ENCODE measurements at regions not wholly inside any gene's neighbourhood (a gene's known extent, or its start where the extent isn't known, plus 50 kb on each side); places are given as distances from the start of the nearest gene placed in this dataset.
"Not testable (repeated sequence)": the region's sequence is repeated elsewhere in the genome, so short reads cannot be mapped to it uniquely, and the experiment has no call there.

DNA sequence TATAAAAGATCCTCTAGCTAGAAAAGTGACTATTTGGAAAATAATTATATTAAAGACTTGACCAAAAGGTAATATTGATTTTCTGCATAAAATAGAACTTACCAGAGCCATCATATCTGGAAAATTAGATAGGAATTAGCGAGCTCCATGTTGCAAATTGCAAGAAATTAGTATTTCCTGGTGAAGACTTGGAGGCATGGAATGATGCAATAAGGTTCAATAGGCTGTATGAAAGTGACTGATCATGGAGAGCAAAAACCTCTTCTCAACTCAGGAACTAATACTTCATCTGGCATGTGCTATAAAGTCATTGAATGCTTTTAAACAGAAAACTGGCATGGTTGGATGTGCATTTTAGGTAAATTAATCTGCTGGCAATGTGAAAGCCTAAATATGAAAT is 66.3 kb upstream of the UFM1 start:
- TF ChIP-seq PAX5 (IDR thresholded peaks at IDR 0.05; ENCODE audit: insufficient read depth, low read length, severe bottlenecking) = no peak
- no peak for TF ChIP-seq POLR2A (IDR thresholded peaks at IDR 0.05; ENCODE audit: low read depth, low read length)
- TF ChIP-seq POU2F2 (IDR thresholded peaks at IDR 0.05; ENCODE audit: low read depth, low read length) = no peak
- no peak for TF ChIP-seq SPI1 (IDR thresholded peaks at IDR 0.05; ENCODE audit: low read depth, low read length)
- TF ChIP-seq TAF1 (IDR thresholded peaks at IDR 0.05; ENCODE audit: low read depth, low read length) = no peak
- TF ChIP-seq POLR2AphosphoS5 (IDR thresholded peaks at IDR 0.05; ENCODE audit: low read depth, low read length) = no peak
- FAIRE-seq (no peak), DNase-seq (ENCODE audit: insufficient read length, low spot score) (no peak)

DNA sequence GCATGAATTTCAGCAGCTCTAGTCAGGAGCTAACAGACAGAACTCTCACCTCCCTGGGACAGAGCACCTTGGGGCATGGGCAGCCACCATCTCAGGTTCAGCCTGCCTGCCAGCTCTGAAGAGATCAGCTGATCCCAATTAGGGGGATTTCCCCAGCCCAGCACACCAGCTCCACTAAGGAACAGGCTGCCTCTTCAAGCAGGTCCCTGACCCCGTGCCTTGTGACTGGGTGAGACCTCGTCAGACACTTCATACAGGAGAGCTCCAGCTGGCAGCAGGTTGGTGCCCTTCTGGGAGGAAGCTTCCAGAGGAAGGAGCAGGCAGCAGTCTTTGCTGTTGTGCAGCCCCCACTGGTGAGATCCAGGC is 84.5 kb upstream of the UFM1 start:
- no peak for FAIRE-seq
- no peak for DNase-seq (ENCODE audit: insufficient read length, low spot score)
- TF ChIP-seq POLR2AphosphoS5 (IDR thresholded peaks at IDR 0.05; ENCODE audit: low read depth, low read length) = no peak
- no peak for TF ChIP-seq SPI1 (IDR thresholded peaks at IDR 0.05; ENCODE audit: low read depth, low read length)
- TF ChIP-seq POU2F2 (IDR thresholded peaks at IDR 0.05; ENCODE audit: low read depth, low read length) = no peak
- TF ChIP-seq POLR2A (IDR thresholded peaks at IDR 0.05; ENCODE audit: low read depth, low read length) = no peak
- TF ChIP-seq PAX5 (IDR thresholded peaks at IDR 0.05; ENCODE audit: insufficient read depth, low read length, severe bottlenecking) = no peak
- no peak for TF ChIP-seq TAF1 (IDR thresholded peaks at IDR 0.05; ENCODE audit: low read depth, low read length)

DNA sequence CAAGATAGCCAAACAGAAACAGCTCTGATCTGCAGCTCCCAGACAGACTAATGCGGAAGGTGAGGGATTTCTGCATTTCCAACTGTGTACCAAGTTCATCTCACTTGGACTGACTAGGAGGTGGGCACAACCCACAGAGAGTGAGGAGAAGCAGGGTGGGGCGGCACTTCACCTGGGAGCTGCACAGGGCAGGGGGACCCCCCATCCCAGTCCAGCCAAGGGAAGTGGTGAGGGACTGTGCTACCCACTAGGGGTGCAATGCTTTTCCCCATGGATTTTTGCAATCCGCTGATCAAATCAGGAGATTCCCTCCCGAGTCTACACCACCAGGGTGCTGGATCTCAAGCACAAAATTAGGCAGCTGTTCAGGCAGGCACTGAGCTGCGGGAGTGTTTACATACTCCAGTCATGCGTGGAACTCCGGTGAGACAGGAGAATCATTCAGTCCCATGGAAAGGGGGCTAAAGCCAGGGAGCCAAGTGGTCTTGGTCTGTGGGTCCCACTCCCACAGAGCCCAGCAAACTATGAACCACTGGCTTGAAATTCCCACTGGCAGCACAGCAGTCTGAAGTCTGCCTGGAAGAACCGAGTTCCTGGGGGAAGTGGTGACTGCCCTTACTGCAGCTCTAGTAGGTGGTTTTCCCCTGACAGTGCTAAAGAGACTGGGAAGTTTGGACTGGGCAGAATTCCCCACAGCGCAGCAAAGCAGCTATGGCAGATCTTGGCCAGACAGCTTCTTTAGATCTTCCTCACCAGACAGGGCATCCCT is 85.1 kb upstream of the UFM1 start:
- no peak for TF ChIP-seq TAF1 (IDR thresholded peaks at IDR 0.05; ENCODE audit: low read depth, low read length)
- TF ChIP-seq POLR2AphosphoS5 (IDR thresholded peaks at IDR 0.05; ENCODE audit: low read depth, low read length) = no peak
- TF ChIP-seq POU2F2 (IDR thresholded peaks at IDR 0.05; ENCODE audit: low read depth, low read length) = no peak
- no peak for TF ChIP-seq SPI1 (IDR thresholded peaks at IDR 0.05; ENCODE audit: low read depth, low read length)
- no peak for TF ChIP-seq POLR2A (IDR thresholded peaks at IDR 0.05; ENCODE audit: low read depth, low read length)
- no peak for TF ChIP-seq PAX5 (IDR thresholded peaks at IDR 0.05; ENCODE audit: insufficient read depth, low read length, severe bottlenecking)
- no peak for DNase-seq (ENCODE audit: insufficient read length, low spot score)
- FAIRE-seq = no peak

DNA sequence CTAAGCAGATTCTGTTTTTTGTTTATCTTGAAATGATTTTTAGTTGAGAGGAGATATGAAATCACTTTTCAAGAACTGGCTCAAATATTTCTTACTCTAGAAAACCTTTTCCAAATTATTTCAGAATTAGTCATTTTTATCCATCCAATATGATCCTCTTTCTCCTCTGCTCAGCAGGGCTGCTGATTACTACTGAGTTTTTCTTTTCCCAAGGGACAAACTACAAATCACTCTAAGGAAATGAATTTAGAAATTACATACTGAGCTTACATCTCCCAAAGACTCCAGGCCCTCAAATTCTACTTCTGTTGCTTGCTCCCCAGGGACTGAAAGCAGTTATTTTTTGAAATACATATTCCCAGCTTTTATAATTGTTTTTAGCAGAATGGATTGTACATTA is 87.4 kb upstream of the UFM1 start:
- DNase-seq (ENCODE audit: insufficient read length, low spot score) (no peak), FAIRE-seq (no peak)
- TF ChIP-seq TAF1 (IDR thresholded peaks at IDR 0.05; ENCODE audit: low read depth, low read length) (no peak), POLR2A (IDR thresholded peaks at IDR 0.05; ENCODE audit: low read depth, low read length) (no peak), POU2F2 (IDR thresholded peaks at IDR 0.05; ENCODE audit: low read depth, low read length) (no peak), POLR2AphosphoS5 (IDR thresholded peaks at IDR 0.05; ENCODE audit: low read depth, low read length) (no peak), PAX5 (IDR thresholded peaks at IDR 0.05; ENCODE audit: insufficient read depth, low read length, severe bottlenecking) (no peak), SPI1 (IDR thresholded peaks at IDR 0.05; ENCODE audit: low read depth, low read length) (no peak)

DNA sequence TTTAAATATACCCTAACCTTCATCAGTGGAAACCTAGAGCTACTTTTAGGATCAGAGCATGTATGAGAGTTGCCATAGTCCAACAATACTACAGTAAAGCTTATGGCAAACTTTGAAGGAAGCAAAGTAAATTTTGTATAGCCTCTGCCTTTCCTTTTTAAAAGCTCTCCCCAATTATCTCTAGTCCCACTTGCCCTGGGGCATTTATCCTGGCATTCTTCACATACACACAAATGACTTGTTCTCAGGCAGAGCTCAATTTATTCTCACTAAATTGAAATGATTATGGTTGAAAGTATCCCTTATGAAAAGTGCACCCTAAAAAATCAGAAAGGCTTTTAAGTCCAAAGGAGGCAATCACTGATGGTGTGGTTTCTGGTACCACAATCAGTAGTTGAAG is 94.1 kb upstream of the UFM1 start:
- FAIRE-seq (no peak), DNase-seq (ENCODE audit: insufficient read length, low spot score) (no peak)
- TF ChIP-seq PAX5 (IDR thresholded peaks at IDR 0.05; ENCODE audit: insufficient read depth, low read length, severe bottlenecking) = no peak
- no peak for TF ChIP-seq POLR2A (IDR thresholded peaks at IDR 0.05; ENCODE audit: low read depth, low read length)

DNA sequence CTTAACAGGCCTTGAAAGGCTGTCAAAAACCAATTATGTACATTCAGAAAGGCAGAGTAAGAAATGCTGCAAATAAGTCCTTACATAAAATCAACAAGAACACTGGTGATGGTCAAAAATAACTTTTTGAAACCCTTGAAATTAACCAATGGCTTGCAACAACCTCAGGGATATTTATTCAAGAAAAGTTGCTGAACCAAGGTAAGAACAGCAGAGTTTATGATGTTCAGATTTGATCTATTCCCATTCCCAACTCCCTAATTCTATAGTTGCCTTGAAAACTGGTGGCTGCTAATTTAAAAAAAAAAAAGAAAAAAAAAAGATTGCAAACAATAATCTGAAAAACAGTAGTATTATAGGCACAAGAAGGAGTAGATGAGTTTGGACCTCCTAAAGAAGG is 109.8 kb upstream of the UFM1 start:
- TF ChIP-seq POU2F2 (IDR thresholded peaks at IDR 0.05; ENCODE audit: low read depth, low read length) = no peak
- TF ChIP-seq PAX5 (IDR thresholded peaks at IDR 0.05; ENCODE audit: insufficient read depth, low read length, severe bottlenecking) = no peak
- no peak for TF ChIP-seq POLR2AphosphoS5 (IDR thresholded peaks at IDR 0.05; ENCODE audit: low read depth, low read length)
- no peak for TF ChIP-seq POLR2A (IDR thresholded peaks at IDR 0.05; ENCODE audit: low read depth, low read length)
- no peak for TF ChIP-seq TAF1 (IDR thresholded peaks at IDR 0.05; ENCODE audit: low read depth, low read length)
- TF ChIP-seq SPI1 (IDR thresholded peaks at IDR 0.05; ENCODE audit: low read depth, low read length) = no peak
- DNase-seq (ENCODE audit: insufficient read length, low spot score) = no peak
- FAIRE-seq = no peak

DNA sequence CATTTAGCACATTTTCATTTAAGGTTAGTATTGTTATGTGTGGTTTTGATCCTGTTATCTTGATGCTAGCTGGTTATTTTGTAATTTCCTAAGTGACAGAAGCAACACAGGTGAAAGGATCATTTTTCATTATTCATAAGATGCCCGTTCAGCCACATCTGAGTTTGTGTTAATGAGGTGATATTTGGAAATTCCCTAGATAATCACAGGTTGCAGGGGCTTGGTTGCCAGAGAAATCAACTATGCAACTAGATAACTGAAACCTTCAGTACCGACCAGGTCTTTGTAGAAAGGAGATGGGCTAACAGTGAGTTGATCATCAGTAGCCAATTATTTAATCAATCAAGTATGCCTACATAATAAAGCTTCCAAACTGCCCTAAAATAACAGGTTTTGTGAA is 121.3 kb upstream of the UFM1 start:
- FAIRE-seq (no peak), DNase-seq (ENCODE audit: insufficient read length, low spot score) (no peak)
- TF ChIP-seq POLR2AphosphoS5 (IDR thresholded peaks at IDR 0.05; ENCODE audit: low read depth, low read length) (no peak), TAF1 (IDR thresholded peaks at IDR 0.05; ENCODE audit: low read depth, low read length) (no peak), POLR2A (IDR thresholded peaks at IDR 0.05; ENCODE audit: low read depth, low read length) (no peak), PAX5 (IDR thresholded peaks at IDR 0.05; ENCODE audit: insufficient read depth, low read length, severe bottlenecking) (no peak), POU2F2 (IDR thresholded peaks at IDR 0.05; ENCODE audit: low read depth, low read length) (no peak), SPI1 (IDR thresholded peaks at IDR 0.05; ENCODE audit: low read depth, low read length) (no peak)

DNA sequence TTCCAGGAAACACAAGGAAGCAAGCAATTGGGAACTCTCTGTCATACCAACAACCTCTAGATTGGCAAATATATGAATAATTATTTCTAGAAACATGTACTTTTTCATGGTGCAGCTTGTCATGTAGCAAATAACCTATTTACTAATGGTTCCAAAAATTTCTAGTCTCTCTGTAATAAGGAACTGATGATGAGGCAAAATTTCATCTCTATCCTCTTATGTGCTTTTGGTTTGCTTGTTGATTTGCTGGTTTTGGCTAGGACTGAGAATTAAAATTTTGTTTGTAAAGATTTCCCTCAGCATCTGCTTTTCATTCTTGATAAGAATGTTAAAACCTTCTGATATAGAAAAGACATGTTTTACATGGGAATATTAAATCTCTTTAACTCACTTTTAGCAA is 123.2 kb upstream of the UFM1 start:
- FAIRE-seq = no peak
- TF ChIP-seq TAF1 (IDR thresholded peaks at IDR 0.05; ENCODE audit: low read depth, low read length) = no peak
- no peak for TF ChIP-seq POLR2A (IDR thresholded peaks at IDR 0.05; ENCODE audit: low read depth, low read length)
- no peak for TF ChIP-seq POU2F2 (IDR thresholded peaks at IDR 0.05; ENCODE audit: low read depth, low read length)
- TF ChIP-seq PAX5 (IDR thresholded peaks at IDR 0.05; ENCODE audit: insufficient read depth, low read length, severe bottlenecking) = no peak
- no peak for TF ChIP-seq SPI1 (IDR thresholded peaks at IDR 0.05; ENCODE audit: low read depth, low read length)
- no peak for TF ChIP-seq POLR2AphosphoS5 (IDR thresholded peaks at IDR 0.05; ENCODE audit: low read depth, low read length)
- DNase-seq (ENCODE audit: insufficient read length, low spot score) = no peak

DNA sequence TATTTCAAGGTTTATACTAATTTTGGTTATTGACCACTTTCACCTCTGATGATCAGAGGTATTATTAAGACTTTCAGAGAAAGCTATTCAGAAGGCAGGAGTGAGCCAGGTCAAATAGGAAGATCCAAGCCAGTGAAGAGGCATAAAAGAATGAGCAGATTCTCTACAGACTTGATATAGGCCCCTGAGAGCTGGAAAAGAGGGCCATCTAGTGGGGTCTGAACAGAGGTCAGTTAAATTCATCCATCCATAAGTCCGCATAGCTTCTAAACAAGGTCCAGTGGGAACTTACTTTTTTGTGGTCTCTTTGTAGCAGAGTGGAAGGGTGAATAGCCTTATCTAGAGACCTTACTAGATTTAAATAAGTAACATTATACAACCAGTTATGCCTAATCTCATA is 126.6 kb upstream of the UFM1 start:
- no peak for DNase-seq (ENCODE audit: insufficient read length, low spot score)
- no peak for TF ChIP-seq POLR2A (IDR thresholded peaks at IDR 0.05; ENCODE audit: low read depth, low read length)
- TF ChIP-seq POU2F2 (IDR thresholded peaks at IDR 0.05; ENCODE audit: low read depth, low read length) = no peak
- TF ChIP-seq TAF1 (IDR thresholded peaks at IDR 0.05; ENCODE audit: low read depth, low read length) = no peak
- TF ChIP-seq SPI1 (IDR thresholded peaks at IDR 0.05; ENCODE audit: low read depth, low read length) = no peak
- no peak for TF ChIP-seq POLR2AphosphoS5 (IDR thresholded peaks at IDR 0.05; ENCODE audit: low read depth, low read length)
- TF ChIP-seq PAX5 (IDR thresholded peaks at IDR 0.05; ENCODE audit: insufficient read depth, low read length, severe bottlenecking) = no peak
- FAIRE-seq = no peak

DNA sequence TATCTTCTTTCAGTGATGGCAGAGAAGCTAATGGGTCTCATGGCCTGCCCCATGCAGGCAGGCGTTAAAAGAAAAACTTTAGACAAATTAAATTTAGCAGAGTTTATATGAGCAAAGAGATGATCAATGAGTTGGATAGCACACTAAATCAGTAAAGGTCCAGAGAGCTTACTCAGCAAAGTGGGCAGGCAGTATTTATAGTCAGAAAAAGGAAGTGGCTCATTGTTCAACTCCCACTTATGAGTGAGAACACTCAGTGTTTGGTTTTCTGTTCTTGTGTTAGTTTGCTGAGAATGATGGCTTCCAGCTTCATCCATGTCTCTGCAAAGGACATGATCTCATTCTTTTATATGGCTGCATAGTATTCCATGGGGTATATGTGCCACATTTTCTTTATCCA is 128.5 kb upstream of the UFM1 start:
- DNase-seq (ENCODE audit: insufficient read length, low spot score) = not testable (repeated sequence)
- TF ChIP-seq SPI1 (IDR thresholded peaks at IDR 0.05; ENCODE audit: low read depth, low read length) = peak; percentile 82
- FAIRE-seq = peak; percentile 31
